HCT116 (cell line): ENCODE measurements at regions not wholly inside any gene's neighbourhood (a gene's known extent, or its start where the extent isn't known, plus 50 kb on each side); places are given as distances from the start of the nearest gene placed in this dataset.

Experiments
- ATF3 ChIP-seq: IDR thresholded peaks from 2 replicates; pipeline ENCODE4 v1.6.1; 2012
- CEBPB ChIP-seq: IDR thresholded peaks from 2 replicates; pipeline ENCODE4 v1.6.1; 2012; ENCODE audit warnings: low read depth
- CTCF ChIP-seq, 3 experiments: fragments of 200-600 bp in 1 of 3; sonication (generic) in 1 of 3; IDR thresholded peaks in 2 of 3; conservative IDR thresholded peaks in 1 of 3; 2 replicates each; pipeline ENCODE4 v1.5.1; 2012 to 2017; ENCODE audit warnings: low read depth in 2 of 3, low read length in 2 of 3, antibody characterized with exemption in 1 of 3, borderline replicate concordance in 1 of 3, control low read depth in 1 of 3, mild to moderate bottlenecking in 1 of 3, mixed read lengths in 1 of 3, mixed run types in 1 of 3, moderate library complexity in 1 of 3; ENCODE audit not compliant: insufficient read depth in 1 of 3
- EZH2 ChIP-seq: fragments of 200-600 bp; sonication (generic); IDR thresholded peaks from 2 replicates; pipeline ENCODE4 v1.6.1; 2017; ENCODE audit warnings: antibody characterized with exemption, mixed run types
- EZH2phosphoT487 ChIP-seq: fragments of 200-600 bp; IDR thresholded peaks from 2 replicates; pipeline ENCODE4 v1.6.1; 2018; ENCODE audit warnings: antibody characterized with exemption, borderline replicate concordance
- JUND ChIP-seq: IDR thresholded peaks from 2 replicates; pipeline ENCODE4 v1.6.1; 2012
- POLR2A ChIP-seq: IDR thresholded peaks from 2 replicates; pipeline ENCODE4 v1.7.0; 2011; ENCODE audit warnings: borderline replicate concordance; ENCODE audit not compliant: insufficient read depth, insufficient read length; ENCODE audit errors: extremely low read depth
- POLR2AphosphoS5 ChIP-seq: IDR thresholded peaks from 2 replicates; pipeline ENCODE4 v1.6.1; 2011; ENCODE audit warnings: mild to moderate bottlenecking, low read depth, low read length, moderate library complexity
- RAD21 ChIP-seq: IDR thresholded peaks from 2 replicates; pipeline ENCODE4 v1.6.1; 2012; ENCODE audit warnings: low read depth, mild to moderate bottlenecking
- SIN3A ChIP-seq: IDR thresholded peaks from 2 replicates; pipeline ENCODE4 v1.6.1; 2012; ENCODE audit warnings: low read depth
- SP1 ChIP-seq: IDR thresholded peaks from 2 replicates; pipeline ENCODE4 v1.6.1; 2012; ENCODE audit warnings: low read depth
- SRF ChIP-seq: IDR thresholded peaks from 2 replicates; pipeline ENCODE4 v1.6.1; 2012; ENCODE audit warnings: low read depth
- ZFX ChIP-seq: fragments of 450-650 bp; IDR thresholded peaks from 2 replicates; pipeline ENCODE4 v1.6.1; 2017
- ZNF274 ChIP-seq: fragments of 200-500 bp; sonication (Bioruptor generic); IDR thresholded peaks from 2 replicates; pipeline ENCODE4 v1.6.1; 2014; ENCODE audit warnings: mild to moderate bottlenecking, low read depth, low read length, inconsistent platforms

- TF ChIP-seq SP1 (no peak), CTCF (IDR thresholded peaks at IDR 0.05 in 2 of 3, conservative IDR thresholded peaks at IDR 0.05 in 1 of 3; ENCODE audit: borderline replicate concordance in 1 of 3, insufficient read depth in 1 of 3, low read depth in 2 of 3, low read length in 2 of 3) (no peak), POLR2AphosphoS5 (no peak), POLR2A (no peak), EZH2 (no peak), SIN3A (no peak), ZFX (no peak), ZNF274 (no peak), EZH2phosphoT487 (no peak), RAD21 (no peak), JUND (no peak), ATF3 (no peak), SRF (no peak), CEBPB (no peak)
These were observed 460.8 kb upstream of the CFAP20DC start for GRCh38 chr3:59510576-59510975.
